ENCODE measurements at regions not wholly inside any gene's neighbourhood (a gene's known extent, or its start where the extent isn't known, plus 50 kb on each side); places are given as distances from the start of the nearest gene placed in this dataset.
"Not testable (repeated sequence)": the region's sequence is repeated elsewhere in the genome, so short reads cannot be mapped to it uniquely, and the experiment has no call there.

DNA sequence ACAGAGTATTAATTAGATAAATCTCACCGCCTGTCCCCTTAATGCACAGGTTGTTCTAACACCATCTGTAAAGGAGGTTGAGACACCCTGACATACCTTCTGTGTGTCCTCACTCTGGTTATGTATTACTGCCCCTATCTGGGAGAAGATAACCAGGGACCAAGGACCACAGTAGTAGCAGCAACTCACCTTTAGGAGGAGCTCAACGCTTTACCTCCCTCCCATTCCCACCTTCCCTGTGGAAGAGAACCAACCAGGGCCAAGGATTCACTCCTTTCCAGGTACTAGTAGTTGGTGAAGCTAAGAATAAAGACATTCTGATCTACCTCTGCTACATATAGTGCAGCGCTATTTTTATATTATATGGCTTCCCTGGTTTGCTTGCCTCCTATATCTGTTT, 232.6 kb downstream of the MEX3B start:
- DNase-seq = no peak

DNA sequence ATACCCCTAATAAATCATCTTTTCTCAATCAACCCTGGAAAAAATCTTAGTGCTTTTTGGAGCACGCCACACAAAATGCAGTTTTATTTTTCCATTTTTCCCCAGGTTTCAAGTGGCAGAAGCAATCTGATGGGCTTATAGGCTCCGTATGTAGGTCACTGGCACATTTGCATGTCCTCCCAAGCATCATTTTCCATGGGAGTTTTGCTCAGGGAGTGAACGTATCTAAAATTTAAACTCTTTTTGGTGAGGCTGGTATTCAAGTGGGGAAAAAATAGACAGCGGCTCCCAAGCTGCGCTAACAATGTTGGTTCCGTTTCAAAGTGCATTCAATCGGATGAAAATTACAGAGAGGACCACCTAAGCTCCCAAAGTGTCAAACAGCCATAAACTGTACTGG, 233.4 kb downstream of the MEX3B start:
- DNase-seq = no peak

DNA sequence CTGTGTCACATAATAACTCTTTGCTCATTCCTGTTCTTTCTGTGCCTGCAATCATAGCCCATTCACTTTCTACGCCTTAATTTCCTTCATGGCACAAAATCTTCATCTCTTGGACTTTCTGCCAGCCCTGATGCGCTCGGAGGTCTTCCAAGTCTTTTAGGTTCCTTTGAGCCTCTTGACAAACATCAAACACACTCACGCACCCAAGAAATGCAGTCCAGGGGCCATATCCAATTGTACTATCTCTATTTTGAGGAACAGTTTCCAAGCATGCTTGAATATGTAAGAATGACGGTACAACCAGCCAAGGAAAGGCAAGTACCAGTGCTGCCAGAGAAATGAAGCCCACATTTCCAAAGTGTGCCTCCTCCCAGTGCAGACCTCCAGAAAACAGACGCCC, 234.1 kb downstream of the MEX3B start:
- DNase-seq = no peak

DNA sequence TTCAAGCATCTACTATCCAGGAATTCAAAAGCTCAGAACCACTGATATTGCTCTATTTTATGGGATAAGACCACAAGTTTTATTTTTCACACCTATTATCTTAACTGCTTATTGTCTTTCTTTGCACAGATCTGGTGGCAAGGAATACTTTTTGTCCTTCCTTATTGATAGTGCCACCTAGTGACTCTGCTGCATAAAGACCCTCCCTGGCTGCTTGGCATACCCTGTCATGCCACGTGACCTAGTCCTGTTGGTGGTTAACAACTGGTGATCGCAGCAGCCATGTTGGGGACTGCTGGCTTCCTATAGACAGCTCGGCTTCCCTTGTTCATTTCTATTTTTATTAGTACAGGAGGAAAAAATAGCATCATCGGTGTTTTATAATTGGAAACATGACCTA, 236.3 kb downstream of the MEX3B start:
- no peak for DNase-seq

DNA sequence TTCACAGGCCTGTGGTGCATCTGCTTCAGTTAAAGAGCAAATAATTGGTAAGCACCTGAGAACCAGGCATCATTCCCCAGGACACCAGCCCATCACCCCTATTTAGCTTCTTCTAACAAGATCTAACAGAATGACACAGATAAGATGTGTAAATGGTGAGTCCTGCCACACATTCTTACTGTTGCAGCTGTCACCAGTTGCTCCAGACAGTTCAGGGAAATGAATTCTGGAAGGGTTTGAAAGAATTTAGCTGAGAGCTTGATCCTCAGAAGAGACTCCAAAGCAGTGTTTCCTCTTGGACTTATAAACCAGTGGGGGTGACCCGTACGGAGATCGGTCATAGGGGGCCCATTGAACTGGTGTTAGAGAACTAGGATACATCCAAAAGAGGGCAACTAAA, 238.0 kb downstream of the MEX3B start:
- DNase-seq = no peak

DNA sequence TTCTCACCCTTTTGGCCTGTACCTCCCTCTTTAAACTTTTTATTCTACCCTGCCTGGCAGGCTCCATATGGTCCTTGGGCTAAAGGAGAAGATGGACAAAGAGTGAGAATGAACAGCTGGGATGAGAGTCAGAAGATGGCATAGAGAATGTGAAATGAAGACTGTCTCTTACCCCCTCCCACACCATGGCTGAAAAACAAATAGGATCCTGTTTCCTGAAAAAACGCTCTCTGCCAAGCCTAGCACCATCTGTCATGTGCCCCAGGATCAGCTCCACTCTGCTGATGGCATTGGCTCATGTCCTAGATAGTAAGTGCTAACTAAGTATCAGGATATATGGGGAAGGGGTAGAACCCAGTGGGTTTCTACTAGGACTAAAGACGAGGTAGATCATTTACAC, 238.6 kb downstream of the MEX3B start:
- DNase-seq = no peak

DNA sequence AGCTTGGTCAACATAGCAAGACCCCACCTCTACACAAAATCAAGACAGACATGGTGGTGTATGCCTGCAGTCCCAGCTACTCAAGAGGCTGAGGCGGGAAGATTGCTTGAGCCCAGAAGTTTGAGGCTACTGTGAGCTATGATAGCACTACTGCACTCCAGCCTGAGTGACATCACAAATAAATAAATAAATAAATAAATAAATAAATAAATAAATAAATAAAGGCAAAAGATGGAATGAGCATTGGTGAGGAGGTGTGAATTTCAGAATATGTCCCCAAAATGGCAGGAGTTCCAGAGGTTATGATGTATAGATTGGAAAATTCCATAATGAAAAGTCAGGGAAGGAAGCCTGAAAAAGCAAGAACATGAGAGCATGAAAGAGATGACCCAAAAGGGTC, 249.9 kb downstream of the MEX3B start:
- no peak for DNase-seq

DNA sequence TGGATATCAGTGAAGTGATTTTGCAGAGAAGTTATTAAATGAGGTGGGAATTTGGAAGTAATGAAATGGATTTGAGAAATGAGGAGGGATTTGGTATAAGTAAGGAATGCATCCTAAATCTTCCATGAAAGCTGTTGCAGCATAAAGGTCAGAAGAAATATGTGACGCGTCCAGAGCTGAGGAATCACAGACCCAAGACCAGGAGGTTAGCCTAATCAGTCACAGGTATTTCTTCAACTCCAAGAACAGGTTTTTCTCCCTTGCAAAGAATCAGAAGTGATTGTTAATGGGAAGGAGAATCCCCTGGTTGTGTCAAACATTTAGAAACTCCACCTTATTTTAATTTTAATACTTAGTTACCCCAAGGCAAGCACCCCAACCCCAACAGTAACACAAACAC, 253.2 kb downstream of the MEX3B start:
- no peak for DNase-seq

DNA sequence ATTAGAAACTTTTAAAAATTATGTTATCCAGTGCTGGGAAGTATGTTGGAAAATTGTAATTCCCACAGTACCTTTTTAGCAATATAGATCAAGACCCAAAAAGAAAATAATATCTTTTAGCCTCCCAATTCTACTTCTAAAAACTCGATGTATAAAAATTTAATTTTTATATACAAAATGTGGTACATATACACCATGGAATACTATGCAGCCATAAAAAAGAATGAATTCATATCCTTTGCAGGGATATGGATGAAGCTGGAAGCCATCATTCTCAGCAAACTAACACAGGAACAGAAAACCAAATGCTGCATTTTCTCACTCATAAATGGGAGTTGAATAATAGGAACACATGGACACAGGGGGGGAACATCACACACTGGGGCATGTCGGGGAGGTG, 254.5 kb downstream of the MEX3B start:
- not testable (repeated sequence) for DNase-seq

DNA sequence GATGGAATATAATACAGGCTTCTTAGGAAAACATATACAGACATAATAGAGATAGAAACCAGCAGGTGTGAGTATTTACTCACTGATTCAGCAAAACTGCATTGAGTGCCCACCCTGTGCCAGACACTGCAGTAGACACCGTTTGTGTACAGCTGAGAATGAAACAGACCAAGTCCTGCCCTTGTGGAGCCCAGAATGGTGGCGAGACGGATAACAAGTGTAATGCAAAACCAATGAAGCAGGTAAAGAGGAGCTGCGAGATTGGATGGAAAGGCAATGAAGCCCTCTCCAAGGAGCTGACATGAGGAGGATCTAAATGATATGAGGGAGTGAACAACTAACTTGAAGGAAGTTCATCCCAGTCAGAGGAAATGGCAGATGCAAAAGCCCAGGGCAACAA, 256.4 kb downstream of the MEX3B start:
- no peak for DNase-seq

DNA sequence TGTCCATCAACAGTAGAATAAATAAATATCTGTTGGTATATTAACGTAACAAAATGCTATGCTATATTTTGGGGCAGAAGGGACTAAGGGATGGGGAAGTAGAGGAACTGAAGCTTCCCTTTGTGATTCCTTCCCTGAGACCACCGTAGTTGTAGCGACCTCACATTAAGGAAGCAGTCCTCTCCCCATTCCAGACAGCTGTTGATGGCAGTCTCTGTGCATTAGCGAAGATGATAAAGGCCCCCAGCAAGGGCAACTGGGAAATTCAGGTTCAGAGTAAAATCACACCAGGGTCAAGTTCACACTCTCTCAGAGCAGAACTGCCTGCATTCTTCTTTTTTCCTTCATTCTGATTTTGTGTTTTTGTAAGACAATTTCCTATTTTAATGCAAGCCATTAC, 259.0 kb downstream of the MEX3B start:
- no peak for DNase-seq

DNA sequence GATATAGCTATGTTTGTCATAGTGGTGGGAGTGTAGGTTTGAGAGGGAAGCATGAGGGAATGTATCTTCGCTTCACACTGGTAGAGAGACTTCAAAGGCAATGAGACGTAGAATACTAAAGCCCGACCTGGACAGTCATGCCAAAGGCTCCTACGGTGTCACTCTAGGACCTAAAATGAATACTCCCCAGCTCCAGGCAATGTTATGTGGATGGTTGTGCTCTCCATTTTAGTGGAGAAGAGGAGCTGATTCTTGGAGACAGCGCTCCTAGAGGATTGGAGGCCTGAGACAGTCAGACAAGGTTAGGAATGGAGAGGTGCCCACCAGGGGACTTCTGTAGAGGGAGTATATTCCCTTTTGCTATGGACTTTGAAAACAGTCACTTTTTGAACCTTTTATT, 260.1 kb downstream of the MEX3B start:
- DNase-seq = no peak

DNA sequence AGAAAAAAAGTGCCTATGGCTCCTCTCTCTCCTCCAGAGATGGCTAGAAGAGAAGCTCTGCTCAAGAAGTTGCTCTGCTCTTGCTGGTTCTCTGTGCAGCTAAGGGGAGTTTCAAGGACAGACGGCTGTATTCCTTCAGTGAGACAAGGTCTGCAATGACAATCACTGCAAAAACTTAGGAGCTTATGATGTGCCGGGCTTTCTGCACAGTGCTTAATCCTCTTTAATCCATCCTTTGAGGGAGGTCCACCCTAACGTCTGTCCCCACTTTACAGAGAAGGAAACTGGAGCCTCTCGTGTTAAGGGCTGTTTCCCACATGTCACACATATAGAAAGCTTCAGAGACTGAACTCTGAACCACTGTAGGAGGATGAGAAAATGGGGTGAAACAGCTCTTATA, 260.6 kb downstream of the MEX3B start:
- DNase-seq = no peak

DNA sequence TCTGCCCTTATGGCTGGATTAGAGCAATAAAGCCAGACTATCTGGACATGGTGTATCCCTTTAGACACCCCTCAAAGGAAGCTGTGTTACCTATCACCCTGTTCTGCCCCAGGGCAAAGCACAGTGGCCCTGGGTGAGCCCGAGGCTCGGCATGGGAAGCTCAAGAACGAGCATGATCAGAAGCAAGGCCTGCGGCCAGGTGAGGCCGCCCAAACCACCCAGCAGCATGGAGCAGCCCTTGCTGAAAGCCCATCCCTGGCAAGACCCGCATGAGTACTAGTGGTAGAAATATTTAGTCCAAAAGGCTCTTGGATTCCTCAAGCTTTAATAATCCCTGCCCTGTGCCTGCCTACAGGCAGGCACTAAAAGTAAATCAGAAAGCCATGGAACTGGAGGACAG, 261.1 kb downstream of the MEX3B start:
- DNase-seq = no peak

DNA sequence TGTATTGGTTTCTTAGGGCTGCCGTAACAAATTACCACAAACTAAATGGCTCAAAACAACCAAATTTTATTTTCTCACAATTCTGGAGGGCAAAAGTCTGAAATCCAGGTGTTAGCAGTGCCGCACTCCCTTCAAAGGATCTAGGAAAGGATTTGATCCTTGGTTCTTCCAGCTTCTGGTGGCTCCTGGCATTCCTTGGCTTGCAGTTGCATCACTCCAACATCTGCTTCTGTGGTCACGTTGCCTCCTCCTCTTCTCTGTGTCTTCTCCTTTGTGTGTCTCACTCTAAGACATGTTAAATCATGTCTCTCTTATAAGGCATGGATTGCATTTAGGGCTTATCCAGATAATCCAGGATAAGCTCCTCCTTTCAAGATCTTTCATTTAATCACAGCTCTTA, 262.2 kb downstream of the MEX3B start:
- DNase-seq = no peak

DNA sequence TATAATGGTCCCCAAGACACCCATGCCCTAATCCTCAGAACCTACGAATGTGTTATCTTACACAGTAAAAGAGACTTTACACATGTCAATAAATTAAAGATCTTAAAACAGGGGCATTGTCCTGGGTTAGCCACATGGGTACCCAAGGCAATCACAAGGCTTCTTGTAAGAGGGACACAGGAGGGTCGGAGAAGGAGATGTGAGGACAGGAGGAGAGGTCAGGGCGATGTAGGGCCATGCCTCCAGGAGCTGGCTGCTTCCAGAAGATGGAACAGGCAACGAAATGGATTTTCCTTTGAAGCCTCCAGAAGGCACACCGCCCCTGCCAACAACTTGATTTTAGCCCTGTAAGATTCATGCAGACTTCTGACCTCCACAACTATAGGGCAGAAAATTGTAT, 262.7 kb downstream of the MEX3B start:
- DNase-seq = no peak

DNA sequence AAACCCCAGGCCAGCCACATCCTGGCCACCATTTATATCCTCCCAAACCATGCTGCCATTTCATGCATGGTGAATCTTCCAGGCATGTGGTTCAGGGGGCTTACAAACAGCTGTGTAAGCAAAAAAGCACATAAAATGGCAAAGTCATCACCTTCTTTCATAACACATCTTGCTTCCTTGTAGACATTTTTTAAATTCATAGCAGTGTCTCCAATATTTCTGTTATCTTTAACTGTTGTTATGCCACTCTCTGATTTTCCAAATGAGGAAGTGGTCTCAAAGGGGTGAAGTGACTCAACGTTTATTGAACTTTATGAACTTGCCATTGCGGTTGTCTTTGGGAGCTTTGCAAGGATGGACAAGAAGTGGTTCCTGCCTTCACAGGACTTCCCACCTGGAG, 264.4 kb downstream of the MEX3B start:
- DNase-seq = no peak

DNA sequence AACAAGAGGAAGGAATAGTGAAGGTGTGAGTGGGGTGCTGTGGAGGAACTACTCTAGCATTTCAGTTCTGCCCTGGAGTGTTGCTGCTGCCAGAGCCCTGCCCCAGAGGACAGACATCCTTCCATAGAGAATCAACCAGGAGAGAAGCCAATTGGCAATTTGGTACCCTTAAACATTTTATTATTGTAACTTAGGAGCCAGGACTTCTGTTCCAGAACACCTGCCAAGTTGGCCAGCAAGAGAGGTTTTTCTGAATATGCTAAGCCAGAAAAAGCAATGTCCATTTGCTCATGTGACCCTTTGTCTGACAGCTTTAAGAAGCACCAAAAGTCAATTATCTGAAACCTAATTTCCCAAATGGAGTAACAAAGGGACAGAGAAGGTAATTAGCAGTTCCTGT, 264.9 kb downstream of the MEX3B start:
- DNase-seq = no peak

DNA sequence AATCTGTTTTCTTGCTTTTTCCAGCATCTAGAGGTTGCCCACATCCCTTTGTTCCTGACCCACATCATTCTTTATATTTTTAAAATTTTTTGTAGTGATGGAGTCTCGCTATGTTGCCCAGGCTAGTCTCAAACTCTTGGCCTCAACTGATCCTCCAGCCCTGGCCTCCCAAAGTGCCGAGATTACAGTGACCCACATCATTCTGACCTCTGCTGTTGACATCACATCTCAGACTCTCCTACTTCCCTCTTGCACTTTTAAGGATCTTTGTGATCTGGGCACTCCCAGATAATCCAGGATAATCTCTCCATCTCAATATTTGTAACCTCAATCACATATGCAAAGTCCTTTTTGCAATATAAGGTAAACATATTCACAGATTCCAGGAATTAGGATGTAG, 266.6 kb downstream of the MEX3B start:
- no peak for DNase-seq

DNA sequence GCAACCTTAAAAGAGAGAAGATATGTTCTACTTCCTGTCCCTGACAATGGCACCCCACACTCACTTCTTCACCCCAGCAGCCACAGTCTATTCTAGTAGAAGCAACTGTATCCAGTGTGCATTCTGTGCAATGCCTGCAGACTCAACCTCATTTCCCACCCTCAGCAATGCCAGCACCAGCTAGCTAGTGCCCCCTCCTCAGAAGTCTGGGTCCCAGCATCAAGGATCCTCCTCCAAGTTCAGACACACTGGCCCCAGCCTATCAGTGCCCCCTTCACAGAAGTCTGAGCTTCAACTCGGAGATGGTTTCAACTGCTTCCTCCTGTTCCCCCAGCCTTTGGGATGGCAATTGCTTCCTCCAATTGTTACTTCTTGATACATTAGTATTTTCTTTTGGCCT, 268.3 kb downstream of the MEX3B start:
- DNase-seq = no peak

DNA sequence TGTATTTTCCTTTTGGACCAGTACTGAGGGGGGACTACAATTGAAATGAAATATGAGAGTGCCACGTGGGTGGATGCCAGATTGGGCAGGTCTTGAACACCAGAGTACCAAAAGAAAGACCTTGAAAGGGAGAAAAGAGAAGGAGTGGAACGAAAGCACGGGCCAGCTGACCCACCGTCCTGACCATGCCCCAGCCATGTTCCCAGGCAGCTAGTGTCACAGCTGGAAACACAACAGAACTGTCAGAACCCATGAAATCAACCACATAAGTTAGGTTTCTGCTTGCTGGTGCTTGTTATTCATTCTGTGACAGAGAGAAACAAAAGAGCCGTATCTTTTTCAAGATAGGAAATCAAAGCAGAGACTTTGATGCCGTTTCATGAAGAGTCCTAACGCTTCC, 268.8 kb downstream of the MEX3B start:
- no peak for DNase-seq

DNA sequence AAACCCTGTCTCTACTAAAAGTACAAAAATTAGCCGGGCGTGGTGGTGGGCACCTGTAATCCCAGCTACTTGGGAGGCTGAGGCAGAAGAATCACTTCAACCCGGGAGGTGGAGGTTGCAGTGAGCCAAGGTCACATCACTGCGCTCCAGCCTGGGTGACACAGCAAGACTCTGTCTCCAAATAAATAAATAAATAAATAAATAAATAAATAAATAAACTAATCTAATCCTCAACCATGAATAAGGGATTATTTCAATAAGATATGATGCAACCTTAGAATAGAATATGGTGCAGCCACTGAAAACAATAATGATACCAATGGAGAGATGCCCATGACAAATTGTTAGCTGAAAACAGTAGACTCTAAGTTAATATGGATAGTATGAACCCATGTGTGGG, 270.0 kb downstream of the MEX3B start:
- DNase-seq = not testable (repeated sequence)

DNA sequence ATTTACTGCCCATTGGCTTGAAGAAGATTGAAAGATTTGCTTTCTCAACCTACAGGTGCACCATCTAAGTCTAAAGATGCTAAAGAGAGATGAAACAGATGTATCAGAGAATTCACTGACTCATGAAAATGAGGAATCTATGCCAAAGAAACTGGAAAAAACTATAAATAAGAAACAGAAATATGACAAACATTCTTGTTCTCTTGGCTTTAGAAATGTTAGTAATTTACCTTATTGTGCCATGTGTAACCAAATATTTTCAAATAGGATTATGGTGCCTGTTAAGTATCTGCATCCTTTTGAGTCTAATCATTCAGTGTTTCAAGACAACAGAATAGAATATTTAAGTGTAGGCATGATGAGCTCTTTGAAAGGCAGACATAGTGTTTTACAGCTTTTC, 271.5 kb downstream of the MEX3B start:
- no peak for DNase-seq

DNA sequence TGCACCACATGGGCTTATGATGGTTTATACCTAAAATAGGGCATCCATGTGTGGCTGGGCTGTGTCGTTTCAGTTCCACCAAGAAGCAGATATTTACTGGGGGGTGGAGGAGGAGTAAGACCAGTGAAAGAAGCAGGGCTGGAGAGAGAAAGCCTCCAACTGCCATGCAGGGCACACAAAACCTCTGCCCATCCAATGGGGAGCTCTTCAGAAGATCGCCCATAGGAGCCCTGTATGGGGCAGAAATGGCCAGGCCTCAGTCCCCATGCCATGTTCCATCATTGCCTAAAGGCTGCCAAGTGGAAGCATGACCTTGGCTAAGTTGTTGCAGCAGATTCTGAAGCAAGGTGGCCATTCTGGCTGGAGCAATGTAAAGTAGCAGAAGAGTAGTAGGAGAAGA, 277.0 kb downstream of the MEX3B start:
- no peak for DNase-seq

DNA sequence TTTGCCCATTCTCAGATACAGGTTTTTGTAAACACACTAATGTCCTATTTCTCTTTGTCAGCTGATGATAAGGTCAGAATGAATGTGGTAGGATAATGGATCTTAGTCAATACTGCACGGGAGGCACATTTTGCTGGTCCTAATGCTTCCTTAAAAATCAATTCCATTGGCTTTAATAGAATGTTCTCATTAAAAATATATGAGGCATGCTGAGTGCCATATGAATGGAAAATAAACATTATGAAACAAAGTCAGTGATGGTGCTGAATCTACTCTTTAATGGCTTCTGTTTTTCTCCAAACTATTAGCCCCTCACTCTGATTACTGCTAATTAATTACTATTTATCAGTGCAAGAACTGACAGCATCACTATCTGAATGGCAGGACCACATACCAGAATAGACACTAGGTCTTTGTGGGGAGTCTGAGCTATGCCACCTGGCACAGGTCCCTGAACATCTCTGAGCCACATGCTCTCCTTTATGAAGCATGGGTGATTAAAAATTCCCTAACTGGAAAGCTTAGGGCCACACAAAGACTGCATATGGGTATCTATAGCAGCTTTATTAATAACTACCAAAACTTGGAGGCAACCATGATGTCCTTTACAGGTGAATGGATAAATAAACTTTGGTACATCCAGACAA, 278.9 kb downstream of the MEX3B start:
- DNase-seq = no peak

DNA sequence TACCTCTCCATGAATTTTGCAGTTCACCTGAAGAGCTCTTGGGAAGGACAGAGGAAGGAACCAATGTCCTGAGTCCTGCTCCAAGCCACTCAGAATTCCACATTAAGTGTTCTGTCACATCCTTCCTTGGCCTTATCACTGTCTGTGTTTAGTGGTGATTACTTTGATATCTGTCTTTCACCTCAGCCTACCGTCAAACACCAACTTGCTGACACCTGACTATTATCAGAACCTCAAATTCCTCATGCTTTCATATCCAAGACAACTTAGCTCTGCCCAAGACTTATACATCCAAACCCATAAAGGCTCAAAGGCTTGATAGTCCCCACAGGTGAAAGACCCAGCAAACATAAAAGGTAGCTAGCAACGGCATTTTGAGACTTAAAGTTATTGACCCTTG, 280.0 kb downstream of the MEX3B start:
- DNase-seq = no peak

Data from stimulated activated CD4-positive, alpha-beta T cell treated with anti-CD3 and anti-CD28 coated beads, Interleukin-4, amount 100 ng/mL, for 24 hours (primary cell).